ENCODE measurements at regions not wholly inside any gene's neighbourhood (a gene's known extent, or its start where the extent isn't known, plus 50 kb on each side); places are given as distances from the start of the nearest gene placed in this dataset.

DNA sequence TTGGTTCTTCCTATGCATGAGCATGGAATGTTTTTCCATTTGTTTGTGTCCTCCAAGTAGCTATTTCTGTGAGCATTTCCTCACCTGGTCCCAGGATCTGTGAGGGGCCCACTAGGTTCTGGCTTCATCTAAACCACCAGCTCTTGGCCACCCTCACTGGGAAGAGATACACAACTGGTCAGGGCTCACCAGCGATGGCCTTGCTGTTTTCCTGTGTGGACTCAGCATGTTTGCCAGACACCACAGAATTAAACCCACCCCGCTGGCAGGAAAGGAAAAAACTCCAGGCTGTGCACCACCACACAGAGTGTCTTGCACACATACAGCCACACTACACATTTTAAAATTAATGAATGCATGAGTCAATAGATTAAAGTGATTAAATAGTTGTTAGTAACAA, 65.1 kb upstream of the NXT1 start:
- Histone ChIP-seq H3K4me3 (no peak overlapping the region), H3K9me3 (replicated peaks; ENCODE audit: control insufficient read depth, insufficient read depth, low read length) (no peaks in the 10 kb centered on the region), H2AFZ (ENCODE audit: control insufficient read depth, low read depth, low read length) (no peak overlapping the region), H3K79me2 (ENCODE audit: control insufficient read depth, insufficient read depth, low read length) (no peaks in the 10 kb centered on the region), H3K9ac (ENCODE audit: control insufficient read depth, insufficient read depth, low read length) (no peak overlapping the region), H3K36me3 (ENCODE audit: control insufficient read depth in 2 of 2, insufficient read depth in 2 of 2, low read length in 1 of 2) (no peaks in the 10 kb centered on the region), H3K27me3 (replicated peaks in 1 of 2; ENCODE audit: control insufficient read depth in 2 of 2, insufficient read depth in 2 of 2, low read length in 1 of 2) (no peaks in the 10 kb centered on the region; a peak in 1 of 4 replicates), H3K4me2 (ENCODE audit: control insufficient read depth, insufficient read depth) (no peak overlapping the region), H3K4me1 (ENCODE audit: control insufficient read depth, insufficient read depth, low read length) (no peaks in the 10 kb centered on the region), H4K20me1 (ENCODE audit: control insufficient read depth, insufficient read depth) (no peaks in the 10 kb centered on the region), H3K27ac (ENCODE audit: control insufficient read depth, insufficient read depth) (no peak overlapping the region)
- no peak for DNase-seq (ENCODE audit: low read depth, low spot score)
- intact Hi-C loops (cut with micrococcal nuclease; ENCODE audit: unreplicated experiment) (no loop called here), in situ Hi-C loops (cut with MboI) (no loop called here)
- SMC1A ChIA-PET (ENCODE audit: uncharacterized antibody, unreplicated experiment) = interaction anchor here (0.8 to 1.1 kb wide), 2 partner anchors 12 to 123 kb away, joined by 3 read pairs; no protein-coding TSS in a partner anchor
- ATAC-seq = no peak
- FAIRE-seq = no peak
- BruUV-seq (replicated peaks) = no TSS peak
- 27% methylated on average over 2 of the region's 2 CpGs for WGBS (ENCODE audit: insufficient coverage, insufficient replicate concordance, low lambda C conversion rate, missing lambda C conversion rate)
- POLR2A ChIA-PET = no interaction called here
- RAD21 ChIA-PET (ENCODE audit: unreplicated experiment) = no interaction called here
- CTCF ChIA-PET = no interaction called here
- TF ChIP-seq, protein P1, sequence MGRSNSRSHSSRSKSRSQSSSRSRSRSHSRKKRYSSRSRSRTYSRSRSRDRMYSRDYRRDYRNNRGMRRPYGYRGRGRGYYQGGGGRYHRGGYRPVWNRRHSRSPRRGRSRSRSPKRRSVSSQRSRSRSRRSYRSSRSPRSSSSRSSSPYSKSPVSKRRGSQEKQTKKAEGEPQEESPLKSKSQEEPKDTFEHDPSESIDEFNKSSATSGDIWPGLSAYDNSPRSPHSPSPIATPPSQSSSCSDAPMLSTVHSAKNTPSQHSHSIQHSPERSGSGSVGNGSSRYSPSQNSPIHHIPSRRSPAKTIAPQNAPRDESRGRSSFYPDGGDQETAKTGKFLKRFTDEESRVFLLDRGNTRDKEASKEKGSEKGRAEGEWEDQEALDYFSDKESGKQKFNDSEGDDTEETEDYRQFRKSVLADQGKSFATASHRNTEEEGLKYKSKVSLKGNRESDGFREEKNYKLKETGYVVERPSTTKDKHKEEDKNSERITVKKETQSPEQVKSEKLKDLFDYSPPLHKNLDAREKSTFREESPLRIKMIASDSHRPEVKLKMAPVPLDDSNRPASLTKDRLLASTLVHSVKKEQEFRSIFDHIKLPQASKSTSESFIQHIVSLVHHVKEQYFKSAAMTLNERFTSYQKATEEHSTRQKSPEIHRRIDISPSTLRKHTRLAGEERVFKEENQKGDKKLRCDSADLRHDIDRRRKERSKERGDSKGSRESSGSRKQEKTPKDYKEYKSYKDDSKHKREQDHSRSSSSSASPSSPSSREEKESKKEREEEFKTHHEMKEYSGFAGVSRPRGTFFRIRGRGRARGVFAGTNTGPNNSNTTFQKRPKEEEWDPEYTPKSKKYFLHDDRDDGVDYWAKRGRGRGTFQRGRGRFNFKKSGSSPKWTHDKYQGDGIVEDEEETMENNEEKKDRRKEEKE (IDR thresholded peaks at IDR 0.05) = no peak

DNA sequence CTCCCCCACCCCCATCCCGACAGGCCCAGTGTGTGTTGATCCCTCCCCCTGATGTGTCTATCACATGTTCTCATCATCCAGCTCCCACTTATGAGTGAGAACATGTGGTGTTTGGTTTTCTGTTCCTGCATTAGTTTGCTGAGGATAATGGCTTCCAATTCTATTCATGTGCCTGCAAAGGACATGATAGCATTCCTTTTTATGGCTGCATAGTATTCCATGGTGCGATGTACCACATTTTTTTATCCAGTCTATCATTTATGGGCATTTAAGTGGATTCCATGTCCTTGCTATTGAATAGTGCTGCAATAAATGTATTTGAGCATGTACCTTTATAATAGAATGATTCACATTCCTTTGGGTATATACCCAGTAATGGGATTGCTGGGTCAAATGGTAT, 66.6 kb upstream of the NXT1 start:
- WGBS (ENCODE audit: insufficient coverage, insufficient replicate concordance, low lambda C conversion rate, missing lambda C conversion rate) = 21% methylated on average over 2 of the region's 2 CpGs
- intact Hi-C loops (cut with micrococcal nuclease; ENCODE audit: unreplicated experiment) = no loop called here
- Histone ChIP-seq H3K27ac (ENCODE audit: control insufficient read depth, insufficient read depth) (no peak overlapping the region), H2AFZ (ENCODE audit: control insufficient read depth, low read depth, low read length) (no peak overlapping the region), H4K20me1 (ENCODE audit: control insufficient read depth, insufficient read depth) (no peaks in the 10 kb centered on the region), H3K27me3 (replicated peaks in 1 of 2; ENCODE audit: control insufficient read depth in 2 of 2, insufficient read depth in 2 of 2, low read length in 1 of 2) (no peaks in the 10 kb centered on the region; a peak in 1 of 4 replicates), H3K4me1 (ENCODE audit: control insufficient read depth, insufficient read depth, low read length) (no peaks in the 10 kb centered on the region), H3K4me2 (ENCODE audit: control insufficient read depth, insufficient read depth) (no peak overlapping the region), H3K9ac (ENCODE audit: control insufficient read depth, insufficient read depth, low read length) (no peak overlapping the region), H3K4me3 (no peak overlapping the region), H3K9me3 (replicated peaks; ENCODE audit: control insufficient read depth, insufficient read depth, low read length) (no peaks in the 10 kb centered on the region), H3K36me3 (ENCODE audit: control insufficient read depth in 2 of 2, insufficient read depth in 2 of 2, low read length in 1 of 2) (no peaks in the 10 kb centered on the region), H3K79me2 (ENCODE audit: control insufficient read depth, insufficient read depth, low read length) (no peaks in the 10 kb centered on the region)
- ATAC-seq (no peak), DNase-seq (ENCODE audit: low read depth, low spot score) (no peak), FAIRE-seq (no peak)
- ChIA-PET RAD21 (ENCODE audit: unreplicated experiment) (no interaction called here), SMC1A (ENCODE audit: uncharacterized antibody, unreplicated experiment) (no interaction called here), POLR2A (no interaction called here), CTCF (no interaction called here)
- BruUV-seq (replicated peaks) = no TSS peak
- in situ Hi-C loops (cut with MboI) = no loop called here
- TF ChIP-seq LARP7 (IDR thresholded peaks at IDR 0.05) (no peak), HDAC6 (IDR thresholded peaks at IDR 0.05; ENCODE audit: unreplicated experiment) (no peak), PAX5 (IDR thresholded peaks at IDR 0.05; ENCODE audit: borderline replicate concordance, low read depth, low read length) (no peak), HCFC1 (IDR thresholded peaks at IDR 0.05; ENCODE audit: low read length) (no peak), NRF1 (conservative IDR thresholded peaks at IDR 0.05; ENCODE audit: low read depth, low read length) (no peak), FOXM1 (IDR thresholded peaks at IDR 0.05; ENCODE audit: low read depth, low read length) (no peak)
- TF ChIP-seq, protein P2, sequence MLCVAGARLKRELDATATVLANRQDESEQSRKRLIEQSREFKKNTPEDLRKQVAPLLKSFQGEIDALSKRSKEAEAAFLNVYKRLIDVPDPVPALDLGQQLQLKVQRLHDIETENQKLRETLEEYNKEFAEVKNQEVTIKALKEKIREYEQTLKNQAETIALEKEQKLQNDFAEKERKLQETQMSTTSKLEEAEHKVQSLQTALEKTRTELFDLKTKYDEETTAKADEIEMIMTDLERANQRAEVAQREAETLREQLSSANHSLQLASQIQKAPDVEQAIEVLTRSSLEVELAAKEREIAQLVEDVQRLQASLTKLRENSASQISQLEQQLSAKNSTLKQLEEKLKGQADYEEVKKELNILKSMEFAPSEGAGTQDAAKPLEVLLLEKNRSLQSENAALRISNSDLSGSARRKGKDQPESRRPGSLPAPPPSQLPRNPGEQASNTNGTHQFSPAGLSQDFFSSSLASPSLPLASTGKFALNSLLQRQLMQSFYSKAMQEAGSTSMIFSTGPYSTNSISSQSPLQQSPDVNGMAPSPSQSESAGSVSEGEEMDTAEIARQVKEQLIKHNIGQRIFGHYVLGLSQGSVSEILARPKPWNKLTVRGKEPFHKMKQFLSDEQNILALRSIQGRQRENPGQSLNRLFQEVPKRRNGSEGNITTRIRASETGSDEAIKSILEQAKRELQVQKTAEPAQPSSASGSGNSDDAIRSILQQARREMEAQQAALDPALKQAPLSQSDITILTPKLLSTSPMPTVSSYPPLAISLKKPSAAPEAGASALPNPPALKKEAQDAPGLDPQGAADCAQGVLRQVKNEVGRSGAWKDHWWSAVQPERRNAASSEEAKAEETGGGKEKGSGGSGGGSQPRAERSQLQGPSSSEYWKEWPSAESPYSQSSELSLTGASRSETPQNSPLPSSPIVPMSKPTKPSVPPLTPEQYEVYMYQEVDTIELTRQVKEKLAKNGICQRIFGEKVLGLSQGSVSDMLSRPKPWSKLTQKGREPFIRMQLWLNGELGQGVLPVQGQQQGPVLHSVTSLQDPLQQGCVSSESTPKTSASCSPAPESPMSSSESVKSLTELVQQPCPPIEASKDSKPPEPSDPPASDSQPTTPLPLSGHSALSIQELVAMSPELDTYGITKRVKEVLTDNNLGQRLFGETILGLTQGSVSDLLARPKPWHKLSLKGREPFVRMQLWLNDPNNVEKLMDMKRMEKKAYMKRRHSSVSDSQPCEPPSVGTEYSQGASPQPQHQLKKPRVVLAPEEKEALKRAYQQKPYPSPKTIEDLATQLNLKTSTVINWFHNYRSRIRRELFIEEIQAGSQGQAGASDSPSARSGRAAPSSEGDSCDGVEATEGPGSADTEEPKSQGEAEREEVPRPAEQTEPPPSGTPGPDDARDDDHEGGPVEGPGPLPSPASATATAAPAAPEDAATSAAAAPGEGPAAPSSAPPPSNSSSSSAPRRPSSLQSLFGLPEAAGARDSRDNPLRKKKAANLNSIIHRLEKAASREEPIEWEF (IDR thresholded peaks at IDR 0.05; ENCODE audit: insufficient replicate concordance, low read depth, low read length) = no peak

All from GM12878 (cell line).